ENCODE measurements at regions not wholly inside any gene's neighbourhood (a gene's known extent, or its start where the extent isn't known, plus 50 kb on each side); places are given as distances from the start of the nearest gene placed in this dataset.
A peak's percentile ranks its signal among the peaks of the same experiment; 100 is the strongest.
"Not testable (repeated sequence)": the region's sequence is repeated elsewhere in the genome, so short reads cannot be mapped to it uniquely, and the experiment has no call there.

DNA sequence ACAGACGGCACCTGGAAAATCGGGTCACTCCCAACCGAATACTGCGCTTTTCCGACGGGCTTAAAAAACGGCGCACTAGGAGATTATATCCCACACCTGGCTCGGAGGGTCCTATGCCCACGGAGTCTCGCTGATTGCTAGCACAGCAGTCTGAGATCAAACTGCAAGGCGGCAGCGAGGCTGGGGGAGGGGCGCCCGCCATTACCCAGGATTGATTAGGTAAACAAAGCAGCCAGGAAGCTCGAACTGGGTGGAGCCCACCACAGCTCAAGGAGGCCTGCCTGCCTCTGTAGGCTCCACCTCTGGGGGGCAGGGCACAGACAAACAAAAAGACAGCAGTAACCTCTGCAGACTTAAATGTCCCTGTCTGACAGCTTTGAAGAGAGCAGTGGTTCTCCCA lies 64.5 kb downstream of the SLC30A10 start:
- peaks cover 18% of the 10 kb centered on the region for H3K27me3 ChIP-seq
- H3K4me1 ChIP-seq; H3K27ac ChIP-seq; H3K36me3 ChIP-seq; intact Hi-C loops (cut with DNase I); H3K9me3 ChIP-seq; H3K4me3 ChIP-seq; H3K9ac ChIP-seq (ENCODE audit: low read depth in 2 of 2, low read length in 2 of 2); DNase-seq: not testable (repeated sequence)

DNA sequence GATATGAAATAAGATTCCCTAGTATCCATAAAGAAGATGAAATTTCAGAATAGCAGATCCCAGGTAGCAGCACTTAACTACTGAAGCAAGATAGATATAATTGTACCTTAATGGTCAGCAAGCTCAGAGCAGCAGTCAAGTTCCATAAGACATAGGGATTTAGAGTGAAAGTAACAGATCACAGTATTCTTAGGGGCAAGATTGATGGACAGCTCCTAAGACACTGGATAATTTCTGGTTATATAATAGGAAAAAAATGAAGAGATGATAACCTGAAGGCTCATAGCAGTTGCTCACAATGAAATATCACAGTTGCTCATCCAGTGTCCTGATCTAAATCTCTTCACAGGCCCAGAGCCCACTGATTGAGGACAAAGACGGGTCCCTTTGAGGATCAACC lies 66.0 kb downstream of the SLC30A10 start:
- Histone ChIP-seq H3K4me3 (no peak overlapping the region), H3K9ac (ENCODE audit: low read depth in 2 of 2, low read length in 2 of 2) (no peak overlapping the region), H3K9me3 (no peaks in the 10 kb centered on the region), H3K4me1 (no peaks in the 10 kb centered on the region), H3K36me3 (no peaks in the 10 kb centered on the region), H3K27me3 (peaks cover 18% of the 10 kb centered on the region), H3K27ac (no peak overlapping the region)
- TF ChIP-seq, protein P1, sequence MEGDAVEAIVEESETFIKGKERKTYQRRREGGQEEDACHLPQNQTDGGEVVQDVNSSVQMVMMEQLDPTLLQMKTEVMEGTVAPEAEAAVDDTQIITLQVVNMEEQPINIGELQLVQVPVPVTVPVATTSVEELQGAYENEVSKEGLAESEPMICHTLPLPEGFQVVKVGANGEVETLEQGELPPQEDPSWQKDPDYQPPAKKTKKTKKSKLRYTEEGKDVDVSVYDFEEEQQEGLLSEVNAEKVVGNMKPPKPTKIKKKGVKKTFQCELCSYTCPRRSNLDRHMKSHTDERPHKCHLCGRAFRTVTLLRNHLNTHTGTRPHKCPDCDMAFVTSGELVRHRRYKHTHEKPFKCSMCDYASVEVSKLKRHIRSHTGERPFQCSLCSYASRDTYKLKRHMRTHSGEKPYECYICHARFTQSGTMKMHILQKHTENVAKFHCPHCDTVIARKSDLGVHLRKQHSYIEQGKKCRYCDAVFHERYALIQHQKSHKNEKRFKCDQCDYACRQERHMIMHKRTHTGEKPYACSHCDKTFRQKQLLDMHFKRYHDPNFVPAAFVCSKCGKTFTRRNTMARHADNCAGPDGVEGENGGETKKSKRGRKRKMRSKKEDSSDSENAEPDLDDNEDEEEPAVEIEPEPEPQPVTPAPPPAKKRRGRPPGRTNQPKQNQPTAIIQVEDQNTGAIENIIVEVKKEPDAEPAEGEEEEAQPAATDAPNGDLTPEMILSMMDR (IDR thresholded peaks at IDR 0.05) = no peak
- DNase-seq = no peak
- intact Hi-C loops (cut with DNase I) = no loop called here

DNA sequence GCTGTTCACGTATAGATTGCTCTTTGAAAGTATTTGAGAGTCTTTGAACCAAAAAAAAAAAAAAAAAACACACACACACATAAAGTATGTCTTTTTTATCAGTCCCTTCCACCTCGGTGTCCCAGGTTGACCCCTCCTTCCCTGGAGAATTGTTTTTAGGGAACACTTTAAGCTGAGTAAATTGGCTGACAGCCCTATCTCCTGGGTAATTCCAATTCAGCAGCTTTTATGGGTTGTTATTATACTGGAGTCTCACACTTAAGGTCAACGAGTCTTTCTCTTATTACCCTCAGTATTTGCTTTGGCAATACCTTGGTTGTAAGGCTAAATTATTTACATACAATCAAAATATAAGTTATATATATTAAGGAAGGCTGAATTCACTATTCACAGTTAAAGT lies 69.4 kb downstream of the SLC30A10 start:
- no peak overlapping the region for H3K4me3 ChIP-seq
- intact Hi-C loops (cut with DNase I) = no loop called here
- no peaks in the 10 kb centered on the region for H3K4me1 ChIP-seq
- no peaks in the 10 kb centered on the region for H3K9me3 ChIP-seq
- no peak overlapping the region for H3K9ac ChIP-seq (ENCODE audit: low read depth in 2 of 2, low read length in 2 of 2)
- H3K27ac ChIP-seq = no peak overlapping the region
- H3K27me3 ChIP-seq = peaks cover 18% of the 10 kb centered on the region
- DNase-seq = peak; percentile 44
- TF ChIP-seq, protein P1 (IDR thresholded peaks at IDR 0.05) = no peak
- H3K36me3 ChIP-seq = no peaks in the 10 kb centered on the region

- H3K4me3 ChIP-seq = no peak overlapping the region
- H3K4me1 ChIP-seq = no peaks in the 10 kb centered on the region
- no peak overlapping the region for H3K9ac ChIP-seq (ENCODE audit: low read depth in 2 of 2, low read length in 2 of 2)
- peak; percentile 77 for DNase-seq
- no peaks in the 10 kb centered on the region for H3K36me3 ChIP-seq
- TF ChIP-seq, protein P1 (IDR thresholded peaks at IDR 0.05) = no peak
- peaks cover 6% of the 10 kb centered on the region for H3K27me3 ChIP-seq
- intact Hi-C loops (cut with DNase I) = no loop called here
- H3K9me3 ChIP-seq = no peaks in the 10 kb centered on the region
- H3K27ac ChIP-seq = no peak overlapping the region
Observed at GRCh38 chr1:219847215-219847855, 81.0 kb downstream of the SLC30A10 start.

- intact Hi-C loops (cut with DNase I); H3K4me1 ChIP-seq; H3K9me3 ChIP-seq; DNase-seq; H3K27me3 ChIP-seq; H3K27ac ChIP-seq; H3K36me3 ChIP-seq; H3K4me3 ChIP-seq; H3K9ac ChIP-seq (ENCODE audit: low read depth in 2 of 2, low read length in 2 of 2): not testable (repeated sequence)
Observed at GRCh38 chr1:219839595-219839994, 88.8 kb downstream of the SLC30A10 start.

DNA sequence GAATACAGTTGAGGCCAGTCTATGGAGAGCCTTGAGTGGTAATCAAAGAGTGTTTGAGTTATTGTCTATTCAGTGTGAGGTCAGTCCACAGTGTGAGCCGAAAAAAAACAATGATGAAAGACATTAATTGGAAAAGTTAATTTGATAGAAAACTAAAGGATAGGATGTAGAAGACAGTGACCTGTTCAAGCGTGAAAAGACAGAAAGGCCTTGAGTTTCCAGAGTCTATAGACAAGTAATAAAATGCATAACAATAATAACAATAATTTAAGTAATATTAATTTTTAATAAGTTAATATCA lies 90.4 kb downstream of the SLC30A10 start:
- no peaks in the 10 kb centered on the region for H3K9me3 ChIP-seq
- no peak for DNase-seq
- no peaks in the 10 kb centered on the region for H3K27me3 ChIP-seq
- H3K9ac ChIP-seq (ENCODE audit: low read depth in 2 of 2, low read length in 2 of 2) = no peak overlapping the region
- no peak overlapping the region for H3K27ac ChIP-seq
- no peaks in the 10 kb centered on the region for H3K4me1 ChIP-seq
- H3K4me3 ChIP-seq = no peak overlapping the region
- TF ChIP-seq, protein P1 (IDR thresholded peaks at IDR 0.05) = peak; percentile 4
- no peaks in the 10 kb centered on the region for H3K36me3 ChIP-seq
- intact Hi-C loops (cut with DNase I) = no loop called here

Measured in colonic mucosa (tissue), 4 donors.